Head of caudate nucleus (tissue), 42 donors: ENCODE measurements at regions not wholly inside any gene's neighbourhood (a gene's known extent, or its start where the extent isn't known, plus 50 kb on each side); places are given as distances from the start of the nearest gene placed in this dataset.
"Not testable (repeated sequence)": the region's sequence is repeated elsewhere in the genome, so short reads cannot be mapped to it uniquely, and the experiment has no call there.

Experiments
- DNase-seq, 42 donors: peaks; one replicate each; pipeline versions ENCODE4 v3.0.0 to v3.0.0-alpha.2; 2020 to 2021; ENCODE audit warnings: mixed read lengths in 7 of 42
- intact Hi-C: fragments of 100-400 bp; cut with DNase I; formaldehyde crosslinking; loops from one replicate; pipeline ENCODE4 v1.15.0; 2022

DNA sequence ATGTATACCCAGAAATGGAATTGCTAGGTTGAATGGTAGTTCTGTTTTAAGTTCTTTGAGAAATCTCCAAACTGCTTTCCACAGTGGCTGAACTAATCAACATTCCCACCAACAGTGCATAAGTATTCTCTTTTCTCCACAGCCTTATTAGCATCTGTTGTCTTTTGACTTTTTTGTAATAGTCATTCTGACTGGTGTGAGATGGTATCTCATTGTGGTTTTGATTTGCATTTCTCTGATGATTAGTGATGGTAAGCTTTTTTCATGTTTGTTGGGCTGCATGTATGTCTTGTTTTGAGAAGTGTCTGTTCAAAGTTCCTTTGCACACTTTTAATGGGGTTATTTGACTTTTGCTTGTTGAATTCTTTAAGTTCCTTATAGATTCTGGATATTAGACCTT is 52.4 kb upstream of the EHHADH start:
- DNase-seq, intact Hi-C loops: not testable (repeated sequence)

DNA sequence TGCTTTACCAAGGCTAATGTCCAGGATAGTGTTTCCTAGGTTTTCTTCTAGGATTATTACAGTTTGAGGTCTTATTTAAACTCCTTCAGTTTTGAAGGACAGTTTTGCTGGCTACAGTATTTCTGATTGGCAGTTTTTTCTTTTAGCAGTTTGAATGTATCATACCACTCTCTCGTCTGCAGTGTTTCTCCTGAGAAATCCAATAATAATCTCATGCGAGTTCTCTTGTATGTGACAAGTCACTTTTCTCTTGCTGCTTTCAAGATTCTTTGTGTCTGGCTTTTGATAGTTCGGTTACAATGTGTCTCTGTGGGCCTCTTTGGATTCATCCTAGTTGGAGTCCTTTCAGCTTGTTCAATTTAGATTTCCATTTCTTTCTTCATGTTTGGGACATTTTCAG is 53.0 kb upstream of the EHHADH start:
- intact Hi-C loops: no loop called here
- no peak for DNase-seq

DNA sequence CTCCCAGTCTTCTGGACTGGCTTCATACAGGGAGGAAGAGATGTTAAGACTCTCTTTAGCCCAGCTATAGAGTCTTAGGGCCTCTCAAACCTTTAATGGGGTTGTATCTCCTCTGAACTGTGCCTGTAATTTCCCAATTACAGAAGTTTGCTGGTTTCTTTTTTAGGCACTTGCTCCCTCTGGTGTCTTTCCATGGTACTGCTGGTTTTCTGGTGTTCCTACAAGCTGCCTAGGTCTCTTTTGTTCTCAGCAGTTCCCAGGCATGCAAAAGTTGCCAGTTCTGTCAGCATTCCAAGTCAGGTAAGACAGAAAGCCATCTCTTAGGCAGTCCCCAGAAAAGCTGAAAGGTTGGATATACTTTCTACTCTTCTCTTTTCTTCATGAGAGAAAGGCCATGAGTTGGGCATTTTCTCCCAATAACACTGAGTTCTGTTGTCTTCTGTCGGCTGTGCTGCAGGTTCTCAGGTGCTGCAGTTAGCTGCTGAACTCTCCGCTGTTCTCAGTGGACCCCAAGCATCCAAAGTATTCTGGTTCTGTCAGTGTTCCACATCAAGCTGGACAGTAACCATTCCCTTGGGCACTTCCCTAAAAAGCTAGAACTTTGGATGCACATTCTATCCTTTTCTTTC is 54.4 kb upstream of the EHHADH start:
- DNase-seq: peak in 21 of 42 donors; percentile 9 to 73 (median 36)
- intact Hi-C loops: no loop called here

DNA sequence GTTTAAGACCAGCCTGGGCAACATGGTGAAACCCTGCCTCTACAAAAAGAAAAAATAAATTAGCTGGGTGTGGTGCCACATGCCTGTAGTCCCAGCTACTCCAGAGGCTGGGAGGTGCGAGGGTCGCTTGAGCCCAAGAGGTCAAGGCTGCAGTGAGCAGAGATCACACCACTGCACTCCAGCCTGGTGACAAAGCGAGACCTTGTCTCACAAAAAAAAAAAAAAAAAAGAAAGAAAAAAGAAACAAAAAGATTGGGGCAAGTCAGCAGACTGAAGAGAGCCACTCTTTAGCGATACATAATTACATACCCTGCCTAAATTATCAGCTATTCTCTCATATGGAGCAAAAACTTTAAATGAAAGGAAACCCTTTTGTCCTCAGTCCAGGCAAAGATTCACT is 53.6 kb upstream of the MAP3K13 start:
- intact Hi-C loops: no loop called here
- no peak for DNase-seq

DNA sequence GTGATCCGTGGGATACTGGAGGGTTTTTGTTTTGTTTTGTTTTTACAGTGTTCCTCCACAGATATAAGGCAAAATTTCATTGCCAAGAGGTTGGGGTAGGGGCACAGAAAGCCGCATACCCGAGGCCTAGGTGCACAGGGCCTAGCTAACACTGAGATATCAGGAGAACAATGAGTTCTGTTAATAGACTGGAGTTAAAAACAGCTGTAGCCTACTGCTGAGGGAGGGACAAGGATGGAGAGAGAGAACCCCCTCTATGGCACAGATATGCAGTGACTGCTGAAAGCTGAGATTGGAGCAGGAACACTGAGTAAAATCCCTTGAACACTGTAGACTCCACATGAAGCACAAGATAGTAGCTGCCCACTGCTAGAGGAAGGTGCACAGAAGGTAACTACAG is 53.1 kb upstream of the MAP3K13 start:
- DNase-seq: no peak
- intact Hi-C loops: no loop called here

GRCh38 chr3:185311991-185312390 is 50.9 kb upstream of the MAP3K13 start:
- intact Hi-C loops: no loop called here

More at GRCh38 chr3:185311991-185312390, 50.9 kb upstream of the MAP3K13 start:
- no peak for DNase-seq
